ENCODE measurements at regions not wholly inside any gene's neighbourhood (a gene's known extent, or its start where the extent isn't known, plus 50 kb on each side); places are given as distances from the start of the nearest gene placed in this dataset.

DNA sequence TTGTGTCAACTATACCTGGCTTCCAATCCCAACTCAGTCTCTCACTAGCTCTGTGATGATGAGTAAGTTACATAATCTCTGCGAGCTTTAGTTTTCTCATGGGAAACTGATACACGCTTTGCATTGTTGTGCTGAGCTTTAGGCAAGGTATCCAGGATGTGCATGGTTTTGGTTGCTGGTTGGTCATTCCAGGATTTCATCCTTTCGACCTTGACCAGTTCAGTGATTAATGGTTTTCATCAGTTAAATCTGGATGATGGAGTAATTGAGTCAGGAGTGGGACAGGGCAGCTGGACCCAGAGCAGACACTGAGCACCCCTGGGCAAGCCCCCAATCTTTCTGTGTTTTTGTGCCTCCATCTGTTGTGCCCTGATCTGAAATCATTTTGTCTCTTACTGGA lies 417.3 kb upstream of the CADM1 start:
- H3K27ac ChIP-seq, result no peak overlapping the region
- WGBS (ENCODE audit: missing lambda C conversion rate), result 3% methylated on average over 3 of the region's 3 CpGs

DNA sequence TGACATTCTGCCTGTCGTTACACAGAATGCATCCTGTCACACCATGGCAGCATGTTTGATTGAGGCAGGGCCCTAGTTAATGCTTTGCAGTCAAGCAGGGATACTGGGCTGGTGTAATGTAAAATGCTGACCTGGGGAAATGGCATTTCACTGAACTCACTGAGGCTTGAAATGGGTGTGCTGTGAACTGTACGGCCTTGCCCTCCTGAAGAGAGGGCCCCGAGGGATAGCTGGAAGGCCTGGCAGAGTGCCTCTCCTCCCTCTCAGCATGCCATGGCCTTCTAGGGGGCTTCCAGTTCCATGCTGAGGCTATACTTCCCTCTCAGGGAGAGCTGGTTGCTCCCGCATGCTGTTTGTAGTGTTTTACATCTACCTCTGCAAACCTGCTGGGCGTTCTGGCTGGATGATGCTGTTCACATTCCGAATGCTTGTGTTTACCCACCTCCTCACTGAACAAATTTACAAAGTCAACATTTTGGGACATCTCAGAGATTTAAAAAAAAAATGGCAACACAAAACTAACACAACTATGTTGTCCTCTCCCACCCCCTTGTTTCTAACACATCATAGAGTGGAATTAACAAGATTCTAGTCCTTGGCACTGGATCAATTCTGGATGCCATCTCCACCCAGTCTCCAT lies 416.7 kb upstream of the CADM1 start:
- TF ChIP-seq ZC3H11A (IDR thresholded peaks at IDR 0.05) (no peak), HOXA7 (CRISPR knock-in tag; IDR thresholded peaks at IDR 0.05) (no peak), CHD2 (IDR thresholded peaks at IDR 0.05; ENCODE audit: low read length, partially characterized antibody) (no peak), POLR2AphosphoS2 (conservative IDR thresholded peaks at IDR 0.05; ENCODE audit: low read length) (no peak), GATA3 (IDR thresholded peaks at IDR 0.05; ENCODE audit: borderline replicate concordance) (no peak), MAFK (IDR thresholded peaks at IDR 0.05; ENCODE audit: partially characterized antibody) (peak; percentile 49)
- TF ChIP-seq, protein P1, sequence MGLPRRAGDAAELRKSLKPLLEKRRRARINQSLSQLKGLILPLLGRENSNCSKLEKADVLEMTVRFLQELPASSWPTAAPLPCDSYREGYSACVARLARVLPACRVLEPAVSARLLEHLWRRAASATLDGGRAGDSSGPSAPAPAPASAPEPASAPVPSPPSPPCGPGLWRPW (IDR thresholded peaks at IDR 0.05), result no peak
- ChIA-PET POLR2A (no interaction called here), CTCF (interaction anchor here (1.5 kb wide), 1 partner anchor 8 kb away, joined by 5 read pairs; no protein-coding TSS in a partner anchor)
- Histone ChIP-seq H3K4me2 (no peak overlapping the region), H3K9me3 (no peaks in the 10 kb centered on the region), H3K4me3 (no peak overlapping the region), H3K27ac (no peak overlapping the region), H3K4me1 (no peaks in the 10 kb centered on the region)
- DNase-seq (ENCODE audit: low read depth in 1 of 2, low spot score in 1 of 2) (no peak), FAIRE-seq (no peak), ATAC-seq (no peak)
- 10% methylated on average over 4 of the region's 6 CpGs for WGBS (ENCODE audit: missing lambda C conversion rate)

More for the DNA sequence above, 417.3 kb upstream of the CADM1 start:
- TF ChIP-seq CBX2 (IDR thresholded peaks at IDR 0.05; ENCODE audit: borderline replicate concordance, low read depth), result no peak
- TF ChIP-seq SMC3 (IDR thresholded peaks at IDR 0.05), result no peak
- Histone ChIP-seq H3K4me2 (no peak overlapping the region), H3K9me3 (no peaks in the 10 kb centered on the region), H3K4me3 (no peak overlapping the region), H3K4me1 (no peaks in the 10 kb centered on the region)
- DNase-seq (ENCODE audit: low read depth in 1 of 2, low spot score in 1 of 2) (no peak), FAIRE-seq (no peak), ATAC-seq (no peak)
- ChIA-PET POLR2A (no interaction called here), CTCF (interaction anchor here (1.5 kb wide), 1 partner anchor 9 kb away, joined by 5 read pairs; no protein-coding TSS in a partner anchor)

DNA sequence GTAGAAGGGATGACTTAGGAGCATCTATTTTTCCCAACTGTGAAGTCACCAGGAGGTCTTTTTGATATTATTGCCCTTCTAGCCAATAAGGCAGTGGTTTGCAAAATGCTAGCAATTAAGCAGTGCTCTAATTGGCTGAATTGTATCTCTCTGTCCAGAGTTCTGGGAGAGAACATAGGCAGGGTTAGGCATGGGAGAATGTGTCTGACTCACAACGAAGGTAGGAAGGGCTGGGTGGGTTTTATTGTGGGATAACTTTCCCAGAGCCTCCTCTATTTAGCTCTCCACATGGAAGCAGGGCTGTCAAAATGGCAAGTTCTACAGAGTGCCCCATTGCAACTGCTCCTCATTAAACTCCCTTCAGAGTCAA lies 415.9 kb upstream of the CADM1 start:
- H3K4me3 ChIP-seq, result no peak overlapping the region
- no peak for FAIRE-seq
- TF ChIP-seq CBX2 (IDR thresholded peaks at IDR 0.05; ENCODE audit: borderline replicate concordance, low read depth) (no peak), RCOR1 (IDR thresholded peaks at IDR 0.05; ENCODE audit: low read depth, low read length) (no peak), ZC3H11A (IDR thresholded peaks at IDR 0.05) (no peak), FOSB (CRISPR knock-in tag; IDR thresholded peaks at IDR 0.05) (no peak), KDM1A (IDR thresholded peaks at IDR 0.05; ENCODE audit: low read depth) (no peak), HOXB5 (CRISPR knock-in tag; IDR thresholded peaks at IDR 0.05) (no peak), MAZ (IDR thresholded peaks at IDR 0.05; ENCODE audit: borderline replicate concordance, low read depth, low read length) (no peak), KDM5A (IDR thresholded peaks at IDR 0.05) (no peak), MAFK (IDR thresholded peaks at IDR 0.05; ENCODE audit: partially characterized antibody) (no peak)
- TF ChIP-seq, protein P2, sequence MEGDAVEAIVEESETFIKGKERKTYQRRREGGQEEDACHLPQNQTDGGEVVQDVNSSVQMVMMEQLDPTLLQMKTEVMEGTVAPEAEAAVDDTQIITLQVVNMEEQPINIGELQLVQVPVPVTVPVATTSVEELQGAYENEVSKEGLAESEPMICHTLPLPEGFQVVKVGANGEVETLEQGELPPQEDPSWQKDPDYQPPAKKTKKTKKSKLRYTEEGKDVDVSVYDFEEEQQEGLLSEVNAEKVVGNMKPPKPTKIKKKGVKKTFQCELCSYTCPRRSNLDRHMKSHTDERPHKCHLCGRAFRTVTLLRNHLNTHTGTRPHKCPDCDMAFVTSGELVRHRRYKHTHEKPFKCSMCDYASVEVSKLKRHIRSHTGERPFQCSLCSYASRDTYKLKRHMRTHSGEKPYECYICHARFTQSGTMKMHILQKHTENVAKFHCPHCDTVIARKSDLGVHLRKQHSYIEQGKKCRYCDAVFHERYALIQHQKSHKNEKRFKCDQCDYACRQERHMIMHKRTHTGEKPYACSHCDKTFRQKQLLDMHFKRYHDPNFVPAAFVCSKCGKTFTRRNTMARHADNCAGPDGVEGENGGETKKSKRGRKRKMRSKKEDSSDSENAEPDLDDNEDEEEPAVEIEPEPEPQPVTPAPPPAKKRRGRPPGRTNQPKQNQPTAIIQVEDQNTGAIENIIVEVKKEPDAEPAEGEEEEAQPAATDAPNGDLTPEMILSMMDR (IDR thresholded peaks at IDR 0.05), result no peak
- TF ChIP-seq, protein P3, sequence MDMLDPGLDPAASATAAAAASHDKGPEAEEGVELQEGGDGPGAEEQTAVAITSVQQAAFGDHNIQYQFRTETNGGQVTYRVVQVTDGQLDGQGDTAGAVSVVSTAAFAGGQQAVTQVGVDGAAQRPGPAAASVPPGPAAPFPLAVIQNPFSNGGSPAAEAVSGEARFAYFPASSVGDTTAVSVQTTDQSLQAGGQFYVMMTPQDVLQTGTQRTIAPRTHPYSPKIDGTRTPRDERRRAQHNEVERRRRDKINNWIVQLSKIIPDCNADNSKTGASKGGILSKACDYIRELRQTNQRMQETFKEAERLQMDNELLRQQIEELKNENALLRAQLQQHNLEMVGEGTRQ (IDR thresholded peaks at IDR 0.05), result no peak
- TF ChIP-seq, protein P4, sequence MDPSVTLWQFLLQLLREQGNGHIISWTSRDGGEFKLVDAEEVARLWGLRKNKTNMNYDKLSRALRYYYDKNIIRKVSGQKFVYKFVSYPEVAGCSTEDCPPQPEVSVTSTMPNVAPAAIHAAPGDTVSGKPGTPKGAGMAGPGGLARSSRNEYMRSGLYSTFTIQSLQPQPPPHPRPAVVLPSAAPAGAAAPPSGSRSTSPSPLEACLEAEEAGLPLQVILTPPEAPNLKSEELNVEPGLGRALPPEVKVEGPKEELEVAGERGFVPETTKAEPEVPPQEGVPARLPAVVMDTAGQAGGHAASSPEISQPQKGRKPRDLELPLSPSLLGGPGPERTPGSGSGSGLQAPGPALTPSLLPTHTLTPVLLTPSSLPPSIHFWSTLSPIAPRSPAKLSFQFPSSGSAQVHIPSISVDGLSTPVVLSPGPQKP (IDR thresholded peaks at IDR 0.05; ENCODE audit: low read depth, low read length), result no peak
- CTCF ChIA-PET, result no interaction called here
- no peaks in the 10 kb centered on the region for H3K4me1 ChIP-seq
- H3K27ac ChIP-seq, result no peak overlapping the region
- DNase-seq (ENCODE audit: low read depth in 1 of 2, low spot score in 1 of 2), result no peak
- no peaks in the 10 kb centered on the region for H3K9me3 ChIP-seq
- no peak overlapping the region; the same call in 2 of the 3 replicates for H3K4me2 ChIP-seq
- WGBS (ENCODE audit: missing lambda C conversion rate), result 0% methylated on average over 1 of the region's 1 CpG
- POLR2A ChIA-PET, result no interaction called here
- peak in 1 of 2 experiments; percentile 25; a peak in 1 of 6 replicates for ATAC-seq
